ENCODE measurements at regions not wholly inside any gene's neighbourhood (a gene's known extent, or its start where the extent isn't known, plus 50 kb on each side); places are given as distances from the start of the nearest gene placed in this dataset.

GRCh38 chr10:1952126-1953095 lies 215.1 kb upstream of the ADARB2 start:
- DNase-seq (ENCODE audit: low spot score), result no peak

GRCh38 chr10:1950803-1951495 lies 213.6 kb upstream of the ADARB2 start:
- no peak for DNase-seq (ENCODE audit: low spot score)

GRCh38 chr10:1947464-1948003 lies 210.2 kb upstream of the ADARB2 start:
- DNase-seq (ENCODE audit: low spot score), result no peak

- no peak for DNase-seq (ENCODE audit: low spot score)
Measured at GRCh38 chr10:1944487-1944886, 207.2 kb upstream of the ADARB2 start.

GRCh38 chr10:1942478-1942877 lies 205.2 kb upstream of the ADARB2 start:
- no peak for DNase-seq (ENCODE audit: low spot score)

GRCh38 chr10:1939016-1939415 lies 201.7 kb upstream of the ADARB2 start:
- no peak for DNase-seq (ENCODE audit: low spot score)

- no peak for DNase-seq (ENCODE audit: low spot score)
Measured at GRCh38 chr10:1938317-1938716, 201.0 kb upstream of the ADARB2 start.

GRCh38 chr10:1935912-1936311 lies 198.6 kb upstream of the ADARB2 start:
- DNase-seq (ENCODE audit: low spot score), result no peak

- no peak for DNase-seq (ENCODE audit: low spot score)
Measured at GRCh38 chr10:1933215-1933614, 195.9 kb upstream of the ADARB2 start.

GRCh38 chr10:1932692-1933094 lies 195.4 kb upstream of the ADARB2 start:
- no peak for DNase-seq (ENCODE audit: low spot score)

- DNase-seq (ENCODE audit: low spot score), result no peak
Measured at GRCh38 chr10:1928606-1929005, 191.3 kb upstream of the ADARB2 start.

- no peak for DNase-seq (ENCODE audit: low spot score)
Measured at GRCh38 chr10:1923998-1924397, 186.7 kb upstream of the ADARB2 start.

GRCh38 chr10:1923586-1923985 lies 186.3 kb upstream of the ADARB2 start:
- no peak for DNase-seq (ENCODE audit: low spot score)

GRCh38 chr10:1920941-1921340 lies 183.6 kb upstream of the ADARB2 start:
- DNase-seq (ENCODE audit: low spot score), result no peak

- DNase-seq (ENCODE audit: low spot score), result no peak
Measured at GRCh38 chr10:1920127-1920526, 182.8 kb upstream of the ADARB2 start.

- no peak for DNase-seq (ENCODE audit: low spot score)
Measured at GRCh38 chr10:1911771-1912170, 174.4 kb upstream of the ADARB2 start.

- no peak for DNase-seq (ENCODE audit: low spot score)
Measured at GRCh38 chr10:1903982-1904381, 166.7 kb upstream of the ADARB2 start.

- DNase-seq (ENCODE audit: low spot score), result no peak
Measured at GRCh38 chr10:1896153-1896552, 158.8 kb upstream of the ADARB2 start.

- DNase-seq (ENCODE audit: low spot score), result no peak
Measured at GRCh38 chr10:1895691-1896090, 158.4 kb upstream of the ADARB2 start.

GRCh38 chr10:1894912-1895311 lies 157.6 kb upstream of the ADARB2 start:
- DNase-seq (ENCODE audit: low spot score), result no peak

- no peak for DNase-seq (ENCODE audit: low spot score)
Measured at GRCh38 chr10:1893941-1894340, 156.6 kb upstream of the ADARB2 start.

GRCh38 chr10:1886039-1886438 lies 148.7 kb upstream of the ADARB2 start:
- no peak for DNase-seq (ENCODE audit: low spot score)

- no peak for DNase-seq (ENCODE audit: low spot score)
Measured at GRCh38 chr10:1882728-1883127, 145.4 kb upstream of the ADARB2 start.
